ENCODE measurements at regions not wholly inside any gene's neighbourhood (a gene's known extent, or its start where the extent isn't known, plus 50 kb on each side); places are given as distances from the start of the nearest gene placed in this dataset.
"Not testable (repeated sequence)": the region's sequence is repeated elsewhere in the genome, so short reads cannot be mapped to it uniquely, and the experiment has no call there.

DNA sequence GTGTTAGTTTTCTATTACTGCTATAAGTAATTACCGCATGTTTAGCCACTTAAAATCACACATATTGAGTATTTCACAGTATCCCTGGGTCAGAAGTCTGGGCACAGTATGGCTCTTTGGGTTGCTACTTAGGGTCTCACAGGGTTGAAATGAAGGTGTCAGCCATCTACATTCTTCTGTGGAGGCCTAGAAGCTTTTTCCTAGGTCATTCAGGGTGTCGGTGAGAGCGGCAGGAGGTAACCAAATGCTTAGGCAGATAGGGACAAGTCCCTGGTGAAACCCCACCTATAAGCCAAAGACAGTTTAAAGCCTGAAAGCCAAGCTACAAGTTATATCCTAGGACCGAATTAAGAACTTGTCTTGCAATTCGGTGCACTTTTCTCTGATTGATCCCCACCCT lies 856.7 kb downstream of the PCDH17 start:
- no peak for DNase-seq (ENCODE audit: low read depth in 2 of 2)

DNA sequence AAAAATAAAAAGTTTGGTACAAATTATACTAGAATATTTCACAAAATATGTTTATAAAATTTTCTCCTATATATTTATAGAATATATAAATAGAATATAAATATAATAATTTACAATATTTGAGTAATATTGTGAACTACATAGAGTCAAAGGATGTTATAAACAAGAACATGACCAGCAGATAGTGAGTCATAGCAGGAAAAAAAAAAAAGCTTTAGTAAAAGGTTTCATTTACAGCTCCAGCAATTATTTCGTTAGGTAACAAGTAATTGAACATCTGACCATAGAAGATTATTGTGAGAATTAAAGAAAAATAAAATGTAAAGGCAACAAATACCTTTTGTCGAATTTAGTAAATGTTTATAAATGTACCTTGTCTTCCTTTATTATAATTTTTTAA lies 864.1 kb downstream of the PCDH17 start:
- DNase-seq (ENCODE audit: low read depth in 2 of 2): no peak

DNA sequence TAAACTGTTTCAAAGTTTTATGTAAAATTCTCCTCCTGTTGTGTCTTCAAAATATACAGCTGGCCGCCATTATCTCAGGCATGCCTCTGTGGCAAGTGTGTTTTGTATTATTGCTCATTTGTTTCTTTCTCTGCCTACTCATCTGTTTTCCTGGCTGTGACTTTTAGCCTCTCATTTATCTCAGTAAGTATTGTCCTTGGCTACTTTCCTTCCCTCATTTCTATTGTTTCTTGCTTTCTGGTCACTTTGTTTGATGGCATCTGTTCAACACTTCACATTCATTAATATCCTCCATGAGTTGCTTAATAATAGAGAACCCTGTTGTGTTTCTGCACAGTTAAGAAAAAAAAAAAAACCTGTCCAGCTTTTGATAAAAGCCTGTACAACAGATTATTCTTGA lies 869.4 kb downstream of the PCDH17 start:
- no peak for DNase-seq (ENCODE audit: low read depth in 2 of 2)

DNA sequence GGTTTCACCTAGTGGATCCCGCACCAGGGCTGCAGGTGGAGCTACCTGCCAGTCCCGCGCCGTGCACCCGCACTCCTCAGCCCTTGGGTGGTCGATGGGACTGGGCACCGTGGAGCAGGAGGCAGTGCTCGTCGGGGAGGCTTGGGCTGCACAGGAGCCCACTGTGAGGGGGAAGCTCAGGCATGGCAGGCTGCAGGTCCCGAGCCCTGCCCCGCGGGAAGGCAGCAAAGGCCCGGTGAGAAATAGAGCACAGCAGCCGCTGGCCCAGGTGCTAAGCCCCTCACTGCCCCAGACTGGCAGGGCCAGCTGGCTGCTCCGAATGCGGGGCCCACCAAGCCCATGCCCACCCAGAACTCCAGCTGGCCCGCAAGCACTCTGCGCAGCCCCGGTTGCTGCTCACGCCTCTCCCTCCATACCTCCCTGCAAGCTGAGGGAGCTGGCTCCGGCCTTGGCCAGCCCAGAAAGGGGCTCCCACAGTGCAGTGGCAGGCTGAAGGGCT lies 872.7 kb downstream of the PCDH17 start:
- not testable (repeated sequence) for DNase-seq (ENCODE audit: low read depth in 2 of 2)

DNA sequence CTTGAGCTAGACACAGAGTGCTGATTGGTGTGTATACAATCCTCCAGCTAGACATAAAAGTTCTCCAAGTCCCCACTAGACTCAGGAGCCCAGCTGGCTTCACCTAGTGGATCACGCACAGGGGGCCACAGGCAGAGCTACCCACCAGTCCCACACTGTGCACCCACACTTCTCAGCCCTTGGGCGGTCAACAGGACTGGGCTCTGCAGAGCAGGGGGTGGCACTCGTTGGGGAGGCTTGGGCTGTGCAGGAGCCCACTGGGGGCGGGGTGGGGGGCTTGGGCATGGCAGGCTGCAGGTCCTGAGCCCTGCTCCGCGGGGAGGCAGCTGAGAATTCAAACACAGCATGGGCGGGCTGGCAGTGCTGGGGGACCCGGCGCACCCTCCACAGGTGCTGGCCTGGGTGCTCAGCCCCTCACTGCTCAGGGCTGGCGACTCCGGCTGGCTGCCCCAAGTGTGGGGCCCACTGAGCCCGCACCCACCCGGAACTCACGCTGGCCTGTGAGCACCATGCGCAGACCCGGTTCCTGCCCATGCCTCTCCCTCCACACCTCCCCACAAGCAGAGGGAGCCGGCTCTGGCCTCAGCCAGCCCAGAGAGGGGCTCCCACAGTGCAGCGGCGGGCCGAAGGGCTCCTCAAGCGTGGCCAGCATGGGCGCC lies 873.8 kb downstream of the PCDH17 start:
- DNase-seq (ENCODE audit: low read depth in 2 of 2): not testable (repeated sequence)

DNA sequence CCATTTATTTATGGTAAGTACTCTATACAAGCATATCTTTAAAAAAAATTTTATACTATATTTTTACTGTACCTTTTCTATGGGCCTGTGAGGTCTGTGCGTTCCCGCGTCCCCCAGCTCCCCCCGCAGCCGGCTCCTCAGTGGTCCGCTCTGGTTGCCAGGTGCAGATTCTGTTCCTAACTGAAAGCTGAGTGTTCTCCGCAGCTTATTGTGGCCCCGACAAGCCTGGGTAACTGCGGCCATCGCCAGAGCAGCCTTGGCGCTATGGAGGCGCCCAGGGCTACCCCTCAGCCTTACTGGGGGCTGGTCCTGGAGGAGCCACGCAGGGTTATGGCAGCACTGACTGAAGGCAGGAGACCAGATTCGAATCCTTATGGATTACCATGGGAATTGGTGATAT lies 896.8 kb downstream of the PCDH17 start:
- no peak for DNase-seq (ENCODE audit: low read depth in 2 of 2)

DNA sequence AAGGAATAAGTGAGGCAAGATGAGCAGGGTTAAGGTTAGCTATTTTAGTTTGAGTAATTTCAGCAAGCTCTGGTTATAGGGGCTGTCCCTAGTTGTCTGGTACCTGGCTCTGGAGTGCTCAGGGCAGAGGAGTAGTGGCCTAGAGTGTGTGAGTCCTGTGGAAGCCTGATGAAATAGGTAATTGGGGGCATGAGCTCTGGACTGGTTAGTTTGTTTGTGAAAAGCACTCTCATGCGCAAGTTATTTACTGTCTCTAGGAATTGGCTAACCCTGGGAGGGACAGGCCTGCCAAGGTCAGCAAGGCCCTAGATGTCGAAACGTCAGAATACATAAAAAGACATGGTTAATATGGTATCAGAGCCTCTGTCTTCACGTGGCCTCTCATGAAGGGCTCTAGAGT lies 900.1 kb downstream of the PCDH17 start:
- no peak for DNase-seq (ENCODE audit: low read depth in 2 of 2)

DNA sequence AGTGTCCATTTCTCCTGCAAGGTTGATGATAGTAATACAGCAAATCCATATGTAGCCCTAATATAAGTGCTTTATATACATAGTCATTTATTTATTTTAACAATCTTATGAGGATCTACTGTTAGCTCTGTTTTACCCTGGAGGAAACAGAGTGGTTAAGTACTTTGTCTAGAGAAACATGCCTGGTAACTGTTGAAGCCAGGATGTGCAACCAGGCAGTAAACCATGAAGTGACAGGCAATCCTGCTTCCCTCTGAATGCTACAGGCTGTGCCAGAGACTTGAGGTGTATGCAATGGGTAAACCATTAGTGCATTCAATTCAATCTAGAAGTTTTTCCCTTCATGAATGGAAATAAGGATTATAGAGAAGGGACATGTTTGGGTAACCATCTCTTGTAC lies 911.0 kb downstream of the PCDH17 start:
- DNase-seq (ENCODE audit: low read depth in 2 of 2): no peak

DNA sequence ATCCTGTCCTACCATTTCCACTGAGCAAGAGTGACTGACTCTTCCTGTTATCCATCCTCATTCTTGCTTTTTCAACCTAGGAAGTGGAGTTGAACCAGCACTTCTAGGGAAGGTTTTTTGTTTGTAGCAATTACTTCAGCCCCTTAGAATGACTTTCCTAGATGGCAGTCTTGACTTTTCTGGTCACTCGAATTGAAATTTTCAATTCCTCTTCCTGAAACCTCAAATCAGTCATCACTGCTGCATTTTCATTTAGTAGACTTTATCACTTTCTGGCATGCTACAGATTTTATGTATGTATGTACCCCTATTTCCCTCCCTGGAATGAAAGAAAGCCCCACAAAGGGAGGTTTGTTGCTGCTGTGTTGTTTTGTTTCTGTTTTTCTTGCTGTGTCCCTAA lies 915.9 kb downstream of the PCDH17 start:
- DNase-seq (ENCODE audit: low read depth in 2 of 2): no peak

DNA sequence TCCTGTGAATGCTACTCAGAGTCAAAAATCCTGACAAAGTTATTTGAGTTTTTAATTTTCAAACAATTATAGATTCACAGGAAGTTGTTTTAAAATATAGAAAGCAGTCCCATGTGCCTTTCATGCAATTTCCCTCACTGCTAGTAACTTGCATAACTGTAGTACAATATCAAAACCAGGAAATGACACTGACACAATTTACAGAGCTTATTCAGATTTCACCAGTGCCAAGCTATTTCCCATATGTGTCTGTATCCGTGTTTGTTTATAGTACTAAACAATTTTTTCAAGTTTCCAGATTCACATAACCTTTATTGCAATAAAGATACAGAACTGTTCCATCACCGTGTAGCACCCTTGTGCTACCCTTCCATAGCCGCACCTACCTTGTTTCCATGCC lies 934.6 kb downstream of the PCDH17 start:
- no peak for DNase-seq (ENCODE audit: low read depth in 2 of 2)

DNA sequence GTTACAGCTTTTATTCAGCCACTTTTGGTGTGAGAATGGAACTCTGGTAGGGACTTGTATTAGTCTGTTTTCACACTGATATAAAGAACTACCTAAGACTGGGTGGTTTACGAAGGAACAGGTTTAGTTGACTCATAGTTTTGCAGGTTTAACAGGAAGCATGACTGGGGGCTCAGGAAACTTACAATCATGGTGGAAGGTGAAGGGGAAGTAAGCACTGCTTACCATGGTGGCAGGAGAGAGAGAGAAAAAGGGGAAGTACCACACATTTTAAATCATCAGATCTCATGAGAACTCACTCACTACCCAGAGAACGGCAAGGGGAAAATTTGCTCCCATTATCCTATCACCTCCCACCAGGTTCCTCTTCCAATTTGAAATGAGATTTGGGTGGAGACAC lies 942.2 kb downstream of the PCDH17 start:
- DNase-seq (ENCODE audit: low read depth in 2 of 2): no peak

DNA sequence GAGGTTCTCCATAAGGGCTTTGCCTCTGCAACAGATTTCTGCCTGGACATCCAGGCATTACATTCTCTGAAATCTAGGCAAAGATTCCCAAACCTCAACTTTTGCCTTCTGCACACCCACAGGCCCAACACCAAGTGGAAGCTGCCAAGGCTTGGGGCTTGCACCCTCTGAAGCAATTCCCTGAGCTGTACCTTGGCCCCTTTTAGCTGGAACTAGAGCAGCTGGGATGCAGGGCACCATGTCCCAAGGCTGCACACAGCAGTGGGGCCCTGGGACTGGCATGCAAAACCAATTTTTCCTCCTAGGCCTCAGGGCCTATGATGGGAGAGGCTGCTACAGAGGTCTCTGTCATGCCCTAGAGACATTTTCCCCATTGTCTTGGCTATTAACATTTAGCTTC lies 943.2 kb downstream of the PCDH17 start:
- DNase-seq (ENCODE audit: low read depth in 2 of 2): no peak

DNA sequence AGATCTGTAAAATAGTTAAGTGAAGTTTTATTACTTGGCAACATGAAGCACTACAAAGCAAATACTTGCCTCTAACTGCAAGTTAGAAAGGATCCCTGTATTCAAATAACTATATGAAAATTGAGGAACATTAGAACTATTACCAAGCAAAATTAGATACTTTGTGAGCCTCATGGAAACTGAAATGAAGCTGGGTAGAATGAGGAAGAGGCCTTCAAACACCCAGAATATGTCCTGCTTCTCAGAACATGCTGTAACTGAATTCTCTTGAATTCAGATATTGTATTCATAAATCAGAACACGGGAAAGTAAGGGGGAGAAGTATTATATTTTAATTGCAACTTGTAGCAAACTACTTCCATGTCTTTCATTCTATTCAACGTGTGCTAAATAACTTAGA lies 947.9 kb downstream of the PCDH17 start:
- no peak for DNase-seq (ENCODE audit: low read depth in 2 of 2)

DNA sequence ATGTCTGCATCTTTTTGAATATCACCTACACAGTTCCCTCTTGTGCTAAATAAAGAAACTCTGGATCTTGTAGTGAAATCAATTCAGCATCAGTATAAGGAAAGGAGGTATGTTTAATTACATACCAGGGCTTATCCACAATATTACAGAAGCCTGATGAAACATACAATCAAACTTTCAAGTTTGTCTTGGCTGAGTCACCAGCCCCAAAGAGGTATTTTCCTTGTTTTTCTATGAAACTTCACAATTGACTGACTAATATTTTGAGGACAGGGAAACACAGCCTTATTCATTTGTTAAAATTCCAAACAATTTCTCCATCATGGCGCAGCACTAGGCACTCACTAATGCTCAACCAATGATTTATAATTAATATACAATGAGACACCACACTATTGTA lies 952.4 kb downstream of the PCDH17 start:
- no peak for DNase-seq (ENCODE audit: low read depth in 2 of 2)

DNA sequence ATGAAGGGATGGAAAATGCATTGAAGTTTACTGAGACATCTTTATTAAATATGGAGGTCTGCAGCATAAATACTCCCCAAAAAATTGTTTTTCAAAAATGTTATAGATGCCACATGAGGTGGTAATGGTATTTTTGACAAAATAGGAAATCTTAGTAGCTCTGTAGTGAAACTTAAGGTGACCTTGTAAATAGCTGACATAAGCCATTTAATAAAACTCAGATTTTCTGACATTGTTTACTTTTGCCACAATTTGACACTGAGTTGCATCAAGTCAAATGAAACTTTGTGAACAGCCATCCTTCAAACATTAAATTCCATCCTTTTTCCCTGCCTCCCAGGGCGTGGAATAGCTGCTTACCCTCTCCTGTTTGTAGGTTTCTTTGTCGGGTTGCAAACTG lies 953.1 kb downstream of the PCDH17 start:
- DNase-seq (ENCODE audit: low read depth in 2 of 2): no peak

DNA sequence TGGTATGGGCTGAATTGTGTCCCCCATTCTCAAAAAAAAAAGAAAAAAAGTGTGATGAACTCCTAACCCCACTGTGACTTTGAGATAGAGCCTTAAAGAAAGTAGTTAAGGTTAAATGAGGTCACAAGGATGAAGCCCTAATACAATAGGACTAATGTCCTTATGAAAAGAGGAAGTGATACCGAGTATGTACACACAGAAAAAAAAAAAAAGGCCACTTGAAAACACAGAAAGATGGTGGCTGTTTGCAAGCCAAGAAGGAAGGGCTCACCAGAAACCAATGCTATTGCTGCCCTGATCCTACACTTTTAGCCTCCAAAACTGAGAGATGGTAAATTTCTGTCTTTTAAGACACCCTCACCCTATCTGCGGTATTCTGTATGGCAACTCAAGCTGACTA lies 955.6 kb downstream of the PCDH17 start:
- DNase-seq (ENCODE audit: low read depth in 2 of 2): no peak

DNA sequence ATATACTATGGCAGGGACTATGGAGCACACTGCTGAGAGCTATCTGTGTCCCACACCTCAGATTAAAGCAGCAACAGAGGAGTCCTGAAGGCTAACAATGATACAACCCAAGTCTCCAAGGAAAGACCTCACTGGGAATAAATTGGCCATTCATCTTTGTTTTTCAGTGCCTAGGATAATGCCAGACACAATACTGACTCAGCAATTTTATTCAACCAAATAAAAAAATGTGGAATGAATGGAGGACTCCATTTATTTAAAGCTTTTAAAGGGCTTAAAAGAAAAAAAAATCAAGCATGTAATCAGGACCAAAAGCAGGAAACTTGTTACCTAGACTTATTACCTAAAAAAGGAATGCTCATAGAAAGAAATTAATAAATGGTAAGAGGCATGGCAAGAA lies 960.5 kb downstream of the PCDH17 start:
- no peak for DNase-seq (ENCODE audit: low read depth in 2 of 2)

DNA sequence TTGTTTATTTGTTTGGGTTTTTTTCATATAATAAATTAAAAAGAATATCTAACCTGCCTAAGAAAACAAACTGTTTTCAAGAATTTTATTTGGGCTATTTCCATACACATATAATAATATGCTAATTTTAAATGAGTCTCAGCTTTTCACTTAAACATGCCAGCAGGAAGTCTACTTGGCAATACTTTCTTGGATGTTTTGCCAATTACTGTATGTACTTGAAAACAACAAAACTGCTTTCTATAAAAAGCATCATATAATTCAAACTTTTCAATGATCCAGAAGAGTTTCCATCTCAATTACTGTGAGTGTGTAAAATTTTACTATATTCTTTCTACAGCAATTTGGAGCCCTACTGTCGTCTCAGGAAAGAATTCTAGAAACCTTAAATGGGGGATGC lies 961.2 kb downstream of the PCDH17 start:
- DNase-seq (ENCODE audit: low read depth in 2 of 2): no peak

DNA sequence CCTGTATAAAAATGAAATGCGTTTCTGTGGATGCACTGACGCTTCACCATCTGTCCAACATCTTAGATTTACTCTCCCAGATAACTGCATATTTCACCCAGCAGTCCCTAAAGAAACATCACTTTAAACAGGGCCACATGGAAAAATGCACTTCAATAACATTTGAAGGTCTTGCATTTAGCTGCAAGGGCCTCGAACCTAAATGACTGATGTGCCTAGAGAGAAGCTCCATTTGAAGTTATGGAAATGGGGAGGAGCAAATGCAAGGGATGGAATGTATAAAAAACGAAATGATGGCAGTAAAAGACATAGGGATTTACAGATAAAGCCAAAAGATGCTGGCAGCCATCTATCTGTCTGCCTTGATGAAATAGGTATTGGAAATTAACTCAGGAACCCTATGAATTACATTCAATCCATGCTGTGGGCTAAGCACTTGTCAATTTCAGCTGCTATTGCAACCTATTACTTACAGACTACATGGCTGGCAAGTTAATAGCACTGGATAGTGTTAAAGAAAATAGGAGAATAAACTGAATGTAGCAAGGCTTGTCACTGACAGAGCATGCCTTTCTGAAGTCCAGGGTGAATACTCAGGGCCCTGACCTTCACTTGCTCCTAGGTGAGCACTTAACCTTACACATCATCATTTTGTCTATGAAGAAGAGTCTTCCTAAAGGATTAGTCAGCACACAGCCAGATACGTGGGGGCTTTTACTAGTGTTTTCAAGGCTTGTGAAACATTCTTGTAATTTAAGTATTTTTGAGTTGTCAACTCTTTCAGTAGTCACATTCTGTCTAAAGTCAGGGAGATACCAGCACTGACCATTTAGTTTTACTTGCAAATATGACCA lies 963.4 kb downstream of the PCDH17 start:
- DNase-seq (ENCODE audit: low read depth in 2 of 2): no peak

DNA sequence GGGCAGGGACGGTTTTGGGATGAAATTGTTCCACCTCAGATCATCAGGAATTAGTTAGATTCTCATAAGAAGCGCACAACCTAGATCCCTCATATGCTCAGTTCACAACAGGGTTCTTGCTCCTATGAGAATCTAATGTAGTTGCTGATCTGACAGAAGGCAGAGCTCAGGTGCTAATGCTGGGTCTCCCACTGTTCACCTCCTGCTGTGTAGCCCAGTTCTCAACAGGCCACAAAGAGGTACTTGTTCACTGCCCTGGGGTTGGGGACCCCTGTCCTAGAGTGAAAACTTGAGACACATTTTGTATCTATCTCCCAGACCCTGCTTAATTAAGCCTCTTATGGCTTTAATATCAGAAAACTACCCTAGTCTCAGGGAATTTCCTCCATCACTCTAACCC lies 966.0 kb downstream of the PCDH17 start:
- DNase-seq (ENCODE audit: low read depth in 2 of 2): no peak

DNA sequence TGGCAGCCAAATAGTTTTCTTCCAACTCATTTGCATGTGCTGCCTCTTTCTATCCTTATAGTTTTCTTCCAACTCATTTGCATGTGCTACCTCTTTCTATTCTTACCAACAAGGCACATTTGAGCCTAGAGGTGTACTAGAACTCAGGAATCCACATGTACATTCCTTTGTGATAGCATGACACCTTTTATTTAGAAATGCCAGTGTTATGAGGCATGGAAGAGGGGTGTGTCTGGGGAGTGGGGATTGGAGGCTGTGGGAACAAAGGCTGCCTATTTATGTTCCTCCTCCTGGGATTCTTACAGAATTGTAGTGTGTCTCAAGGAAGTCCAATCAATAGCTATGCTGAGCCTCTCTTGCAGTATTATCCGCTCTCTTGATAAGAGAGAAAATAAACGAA lies 966.7 kb downstream of the PCDH17 start:
- no peak for DNase-seq (ENCODE audit: low read depth in 2 of 2)

DNA sequence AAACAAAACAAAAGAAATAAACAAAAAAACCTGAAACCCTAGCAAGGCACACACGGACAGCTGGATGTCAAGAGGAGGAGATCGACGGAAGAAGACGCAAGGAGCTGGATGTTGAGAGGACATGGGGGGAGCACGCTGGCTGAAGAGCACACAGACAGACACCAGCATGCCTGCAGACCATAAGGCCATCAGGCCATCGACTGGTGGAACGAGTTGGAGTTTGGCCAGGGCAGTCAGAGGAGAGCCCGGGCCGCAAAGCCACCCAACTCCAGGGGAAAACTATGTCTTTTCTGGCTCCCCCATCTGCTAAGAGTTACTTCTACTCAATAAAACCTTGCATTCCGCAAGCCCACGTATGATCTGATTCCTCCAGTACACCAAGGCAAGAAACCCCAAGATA lies 979.6 kb downstream of the PCDH17 start:
- no peak for DNase-seq (ENCODE audit: low read depth in 2 of 2)

DNA sequence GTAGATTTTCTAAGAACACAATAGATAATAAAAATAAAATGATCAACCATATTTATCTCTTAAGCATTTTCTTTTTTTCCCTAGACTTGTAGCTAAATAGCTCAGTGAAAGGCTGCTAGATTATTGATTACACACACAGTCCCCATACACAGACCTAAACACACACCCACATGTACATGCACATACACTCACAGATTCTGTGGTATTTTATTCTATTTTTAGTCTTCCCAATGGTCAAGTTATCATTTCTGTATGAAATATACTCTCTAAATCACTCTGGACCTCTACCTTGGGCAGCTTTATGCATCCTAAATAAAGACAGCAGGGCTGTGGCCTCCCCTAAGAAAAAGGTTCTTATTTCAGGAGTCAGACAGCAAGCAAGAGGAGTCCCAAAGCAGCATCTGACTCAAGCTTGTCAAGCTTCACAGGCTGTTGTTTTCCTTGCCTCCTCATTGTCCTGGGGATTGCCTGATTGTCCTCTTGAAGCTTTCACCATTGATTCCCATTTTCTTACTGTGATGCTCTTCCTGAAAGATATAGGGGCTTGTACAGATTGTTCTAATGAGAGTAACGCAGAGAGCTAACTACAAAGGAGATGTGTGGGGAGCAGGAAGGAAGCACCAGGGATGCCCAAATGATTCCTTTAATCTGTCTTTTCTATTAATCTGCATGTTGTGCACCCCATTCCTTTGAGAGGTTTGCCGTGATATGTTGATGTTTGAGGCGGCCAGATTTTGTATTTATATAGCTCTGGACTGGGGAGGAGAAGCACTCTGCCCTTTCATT lies 986.5 kb downstream of the PCDH17 start:
- no peak for DNase-seq (ENCODE audit: low read depth in 2 of 2)

All from stimulated activated CD4-positive, alpha-beta T cell treated with anti-CD3 and anti-CD28 coated beads, Interleukin-15, amount 100 ng/mL, for 48 hours (primary cell).